ENCODE measurements at regions not wholly inside any gene's neighbourhood (a gene's known extent, or its start where the extent isn't known, plus 50 kb on each side); places are given as distances from the start of the nearest gene placed in this dataset.

DNA sequence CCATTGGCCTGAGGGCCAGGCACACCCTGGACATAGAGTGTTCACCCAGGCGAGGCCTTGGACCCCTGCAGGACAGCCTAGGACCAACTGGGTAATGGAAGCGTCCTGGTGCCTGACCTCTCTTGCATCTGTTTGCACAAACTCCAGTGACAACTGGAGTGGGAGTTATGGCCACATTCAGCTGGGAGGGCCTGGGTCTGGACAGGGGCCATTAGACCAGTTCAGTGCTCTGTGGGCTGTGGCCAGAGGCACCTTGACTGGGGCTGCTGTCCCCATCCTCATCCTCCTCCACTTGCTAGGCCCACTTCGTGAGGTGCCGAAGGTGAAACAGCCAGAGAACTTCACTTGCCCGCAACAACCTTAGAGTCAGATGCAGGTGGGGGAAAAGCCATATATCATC lies 372.7 kb upstream of the IRX1 start:
- H3K36me3 ChIP-seq (ENCODE audit: control insufficient read depth in 1 of 2, insufficient read depth in 2 of 2, low read length in 2 of 2): no peaks in the 10 kb centered on the region
- H3K9ac ChIP-seq (ENCODE audit: low read depth in 1 of 2, low read length in 2 of 2): no peak overlapping the region
- no peak overlapping the region for H3K27ac ChIP-seq (ENCODE audit: low read depth, low read length)
- no peaks in the 10 kb centered on the region for H3K4me1 ChIP-seq (ENCODE audit: control insufficient read depth in 1 of 2, insufficient read depth in 2 of 2, low read length in 2 of 2)
- no peaks in the 10 kb centered on the region for H3K27me3 ChIP-seq (ENCODE audit: control insufficient read depth in 1 of 2, insufficient read depth in 2 of 2, low read length in 2 of 2)
- H3K4me3 ChIP-seq (ENCODE audit: low read depth in 1 of 2, low read length in 2 of 2): no peak overlapping the region
- no peaks in the 10 kb centered on the region for H3K9me3 ChIP-seq (ENCODE audit: control insufficient read depth in 1 of 2, low read length in 2 of 2)

DNA sequence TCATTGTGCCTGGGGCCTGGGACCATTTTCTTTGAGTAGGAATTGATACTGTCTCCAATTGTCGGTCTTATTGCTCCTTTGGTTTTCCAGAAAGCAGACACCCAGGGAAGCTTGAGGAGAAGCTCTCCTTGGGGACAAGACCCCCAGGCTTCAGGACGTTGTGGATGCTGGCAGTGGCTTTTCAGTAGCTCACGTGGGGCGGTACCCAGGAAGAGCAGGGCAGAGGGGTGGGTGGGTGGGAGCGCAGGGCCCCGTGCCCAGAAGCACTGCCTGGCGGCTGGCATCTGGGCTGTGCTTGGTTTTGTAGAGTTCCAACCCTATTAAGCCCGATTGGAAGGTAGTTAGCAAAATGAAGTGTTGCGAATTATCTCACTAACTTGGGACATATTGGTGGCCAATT lies 374.2 kb upstream of the IRX1 start:
- H3K9ac ChIP-seq (ENCODE audit: low read depth in 1 of 2, low read length in 2 of 2): no peak overlapping the region
- H3K27me3 ChIP-seq (ENCODE audit: control insufficient read depth in 1 of 2, insufficient read depth in 2 of 2, low read length in 2 of 2): no peaks in the 10 kb centered on the region
- H3K9me3 ChIP-seq (ENCODE audit: control insufficient read depth in 1 of 2, low read length in 2 of 2): no peaks in the 10 kb centered on the region
- no peaks in the 10 kb centered on the region for H3K36me3 ChIP-seq (ENCODE audit: control insufficient read depth in 1 of 2, insufficient read depth in 2 of 2, low read length in 2 of 2)
- no peak overlapping the region for H3K4me3 ChIP-seq (ENCODE audit: low read depth in 1 of 2, low read length in 2 of 2)
- no peak overlapping the region for H3K27ac ChIP-seq (ENCODE audit: low read depth, low read length)
- H3K4me1 ChIP-seq (ENCODE audit: control insufficient read depth in 1 of 2, insufficient read depth in 2 of 2, low read length in 2 of 2): no peaks in the 10 kb centered on the region

GRCh38 chr5:3220638-3221288 lies 374.9 kb upstream of the IRX1 start:
- Histone ChIP-seq H3K4me1 (ENCODE audit: control insufficient read depth in 1 of 2, insufficient read depth in 2 of 2, low read length in 2 of 2) (no peaks in the 10 kb centered on the region), H3K27me3 (ENCODE audit: control insufficient read depth in 1 of 2, insufficient read depth in 2 of 2, low read length in 2 of 2) (no peaks in the 10 kb centered on the region), H3K4me3 (ENCODE audit: low read depth in 1 of 2, low read length in 2 of 2) (no peak overlapping the region), H3K9me3 (ENCODE audit: control insufficient read depth in 1 of 2, low read length in 2 of 2) (no peaks in the 10 kb centered on the region), H3K27ac (ENCODE audit: low read depth, low read length) (no peak overlapping the region), H3K9ac (ENCODE audit: low read depth in 1 of 2, low read length in 2 of 2) (no peak overlapping the region), H3K36me3 (ENCODE audit: control insufficient read depth in 1 of 2, insufficient read depth in 2 of 2, low read length in 2 of 2) (no peaks in the 10 kb centered on the region)

GRCh38 chr5:3220201-3220600 lies 375.4 kb upstream of the IRX1 start:
- Histone ChIP-seq H3K36me3 (ENCODE audit: control insufficient read depth in 1 of 2, insufficient read depth in 2 of 2, low read length in 2 of 2) (no peaks in the 10 kb centered on the region), H3K4me1 (ENCODE audit: control insufficient read depth in 1 of 2, insufficient read depth in 2 of 2, low read length in 2 of 2) (no peaks in the 10 kb centered on the region), H3K4me3 (ENCODE audit: low read depth in 1 of 2, low read length in 2 of 2) (no peak overlapping the region), H3K9ac (ENCODE audit: low read depth in 1 of 2, low read length in 2 of 2) (no peak overlapping the region), H3K9me3 (ENCODE audit: control insufficient read depth in 1 of 2, low read length in 2 of 2) (no peaks in the 10 kb centered on the region), H3K27ac (ENCODE audit: low read depth, low read length) (no peak overlapping the region), H3K27me3 (ENCODE audit: control insufficient read depth in 1 of 2, insufficient read depth in 2 of 2, low read length in 2 of 2) (no peaks in the 10 kb centered on the region)

- no peaks in the 10 kb centered on the region for H3K4me1 ChIP-seq (ENCODE audit: control insufficient read depth in 1 of 2, insufficient read depth in 2 of 2, low read length in 2 of 2)
- no peaks in the 10 kb centered on the region for H3K9me3 ChIP-seq (ENCODE audit: control insufficient read depth in 1 of 2, low read length in 2 of 2)
- no peaks in the 10 kb centered on the region for H3K27me3 ChIP-seq (ENCODE audit: control insufficient read depth in 1 of 2, insufficient read depth in 2 of 2, low read length in 2 of 2)
- H3K4me3 ChIP-seq (ENCODE audit: low read depth in 1 of 2, low read length in 2 of 2): no peak overlapping the region
- H3K9ac ChIP-seq (ENCODE audit: low read depth in 1 of 2, low read length in 2 of 2): no peak overlapping the region
- H3K36me3 ChIP-seq (ENCODE audit: control insufficient read depth in 1 of 2, insufficient read depth in 2 of 2, low read length in 2 of 2): no peaks in the 10 kb centered on the region
- H3K27ac ChIP-seq (ENCODE audit: low read depth, low read length): no peak overlapping the region
Observed at GRCh38 chr5:3218916-3219650, 376.5 kb upstream of the IRX1 start.

DNA sequence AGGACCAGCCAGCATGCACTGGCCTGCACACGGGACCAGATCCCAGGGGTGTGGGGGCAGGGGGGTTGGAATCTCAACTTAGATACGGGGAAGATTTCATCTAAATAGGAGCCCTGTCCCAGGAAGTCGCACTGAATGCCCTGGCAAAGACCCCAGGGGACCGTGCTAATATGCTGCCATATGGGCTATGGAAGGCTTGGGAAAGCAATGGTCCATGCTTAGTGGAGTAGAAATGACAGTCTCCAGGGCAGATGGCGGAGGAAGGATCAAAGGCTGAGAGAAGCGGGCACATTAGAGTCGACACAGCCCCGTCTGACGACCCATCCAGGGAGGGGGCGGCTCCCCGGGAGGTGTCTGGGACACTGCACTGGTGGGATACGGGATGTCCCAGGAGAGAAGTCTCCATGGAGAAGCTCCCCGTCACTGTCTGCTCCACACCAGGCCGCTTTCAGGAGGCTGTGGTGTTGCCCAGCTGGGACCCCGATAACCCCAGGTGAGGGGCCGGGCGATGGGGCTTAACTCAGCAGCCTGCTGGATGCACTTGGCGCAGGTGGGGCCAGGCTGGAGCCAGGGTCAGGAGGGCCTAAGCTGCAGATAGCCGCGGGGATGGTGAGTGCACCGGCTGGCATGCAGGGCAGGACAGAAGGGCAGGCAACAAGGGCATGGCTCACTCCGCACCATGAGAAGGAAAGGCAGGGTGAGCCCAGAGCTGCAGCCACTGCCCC lies 377.7 kb upstream of the IRX1 start:
- Histone ChIP-seq H3K36me3 (ENCODE audit: control insufficient read depth in 1 of 2, insufficient read depth in 2 of 2, low read length in 2 of 2) (no peaks in the 10 kb centered on the region), H3K4me1 (ENCODE audit: control insufficient read depth in 1 of 2, insufficient read depth in 2 of 2, low read length in 2 of 2) (no peaks in the 10 kb centered on the region), H3K27me3 (ENCODE audit: control insufficient read depth in 1 of 2, insufficient read depth in 2 of 2, low read length in 2 of 2) (no peaks in the 10 kb centered on the region), H3K9me3 (ENCODE audit: control insufficient read depth in 1 of 2, low read length in 2 of 2) (no peaks in the 10 kb centered on the region), H3K4me3 (ENCODE audit: low read depth in 1 of 2, low read length in 2 of 2) (no peak overlapping the region), H3K9ac (ENCODE audit: low read depth in 1 of 2, low read length in 2 of 2) (no peak overlapping the region), H3K27ac (ENCODE audit: low read depth, low read length) (no peak overlapping the region)

GRCh38 chr5:3217114-3217513 lies 378.5 kb upstream of the IRX1 start:
- Histone ChIP-seq H3K4me3 (ENCODE audit: low read depth in 1 of 2, low read length in 2 of 2) (no peak overlapping the region), H3K4me1 (ENCODE audit: control insufficient read depth in 1 of 2, insufficient read depth in 2 of 2, low read length in 2 of 2) (no peaks in the 10 kb centered on the region), H3K27ac (ENCODE audit: low read depth, low read length) (no peak overlapping the region), H3K9ac (ENCODE audit: low read depth in 1 of 2, low read length in 2 of 2) (no peak overlapping the region), H3K36me3 (ENCODE audit: control insufficient read depth in 1 of 2, insufficient read depth in 2 of 2, low read length in 2 of 2) (no peaks in the 10 kb centered on the region), H3K9me3 (ENCODE audit: control insufficient read depth in 1 of 2, low read length in 2 of 2) (peaks cover 0 to 3% of the 10 kb centered on the region in 2 donors), H3K27me3 (ENCODE audit: control insufficient read depth in 1 of 2, insufficient read depth in 2 of 2, low read length in 2 of 2) (no peaks in the 10 kb centered on the region)

- Histone ChIP-seq H3K27me3 (ENCODE audit: control insufficient read depth in 1 of 2, insufficient read depth in 2 of 2, low read length in 2 of 2) (no peaks in the 10 kb centered on the region), H3K36me3 (ENCODE audit: control insufficient read depth in 1 of 2, insufficient read depth in 2 of 2, low read length in 2 of 2) (no peaks in the 10 kb centered on the region), H3K27ac (ENCODE audit: low read depth, low read length) (no peak overlapping the region), H3K4me1 (ENCODE audit: control insufficient read depth in 1 of 2, insufficient read depth in 2 of 2, low read length in 2 of 2) (no peaks in the 10 kb centered on the region), H3K9ac (ENCODE audit: low read depth in 1 of 2, low read length in 2 of 2) (no peak overlapping the region), H3K9me3 (ENCODE audit: control insufficient read depth in 1 of 2, low read length in 2 of 2) (peaks cover 0 to 9% of the 10 kb centered on the region in 2 donors), H3K4me3 (ENCODE audit: low read depth in 1 of 2, low read length in 2 of 2) (no peak overlapping the region)
Observed at GRCh38 chr5:3216386-3216785, 379.2 kb upstream of the IRX1 start.

DNA sequence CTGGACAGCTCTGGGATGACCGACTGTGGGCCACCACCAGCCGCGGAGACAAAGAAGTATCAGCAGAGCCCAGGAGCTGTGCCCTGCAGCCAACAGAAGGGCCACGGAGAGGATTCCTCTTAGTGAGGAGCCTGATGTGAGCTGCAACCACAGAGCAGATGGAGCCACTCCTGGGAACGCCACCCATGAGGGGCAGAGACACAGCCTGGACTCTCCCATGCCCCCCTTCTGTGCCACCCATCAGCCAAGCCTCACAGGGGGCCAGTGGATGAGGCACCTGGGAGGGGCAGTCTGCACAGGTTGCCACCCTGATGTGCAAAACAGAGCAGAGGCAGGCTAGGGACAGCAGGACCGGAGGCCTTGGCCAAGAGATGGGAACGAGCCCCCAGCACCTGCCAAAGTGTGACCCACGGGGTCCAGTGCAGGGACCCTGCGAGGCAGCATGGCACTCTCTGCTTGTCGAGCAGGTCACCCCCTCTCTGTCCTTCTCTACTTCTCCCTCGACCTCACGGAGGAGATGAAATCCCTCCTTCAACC lies 380.7 kb upstream of the IRX1 start:
- H3K9ac ChIP-seq (ENCODE audit: low read depth in 1 of 2, low read length in 2 of 2): no peak overlapping the region
- H3K27ac ChIP-seq (ENCODE audit: low read depth, low read length): no peak overlapping the region
- H3K4me3 ChIP-seq (ENCODE audit: low read depth in 1 of 2, low read length in 2 of 2): no peak overlapping the region
- no peaks in the 10 kb centered on the region for H3K36me3 ChIP-seq (ENCODE audit: control insufficient read depth in 1 of 2, insufficient read depth in 2 of 2, low read length in 2 of 2)
- no peaks in the 10 kb centered on the region for H3K4me1 ChIP-seq (ENCODE audit: control insufficient read depth in 1 of 2, insufficient read depth in 2 of 2, low read length in 2 of 2)
- H3K27me3 ChIP-seq (ENCODE audit: control insufficient read depth in 1 of 2, insufficient read depth in 2 of 2, low read length in 2 of 2): no peaks in the 10 kb centered on the region
- peaks cover 0 to 10% of the 10 kb centered on the region in 2 donors for H3K9me3 ChIP-seq (ENCODE audit: control insufficient read depth in 1 of 2, low read length in 2 of 2)

DNA sequence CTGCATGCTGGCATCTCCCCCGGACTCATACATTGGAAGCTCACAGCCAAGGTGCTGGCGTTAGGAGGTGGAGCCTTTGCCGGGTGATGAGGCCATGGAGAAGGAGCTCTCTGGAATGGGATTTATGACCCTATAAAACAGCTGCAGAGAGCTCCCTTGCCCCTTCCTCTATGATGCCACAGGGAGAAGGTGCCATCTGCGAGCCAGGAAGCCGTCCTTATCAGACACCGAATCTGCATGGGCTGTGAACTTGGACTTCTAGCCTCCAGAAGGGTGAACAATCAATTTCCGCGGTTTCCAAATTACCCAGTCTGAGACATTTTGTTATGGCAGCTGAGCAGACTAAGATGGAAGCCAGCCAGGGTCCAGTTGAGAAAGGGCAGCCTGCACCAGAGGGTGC lies 381.2 kb upstream of the IRX1 start:
- Histone ChIP-seq H3K9me3 (ENCODE audit: control insufficient read depth in 1 of 2, low read length in 2 of 2) (peaks cover 0 to 10% of the 10 kb centered on the region in 2 donors), H3K27ac (ENCODE audit: low read depth, low read length) (no peak overlapping the region), H3K9ac (ENCODE audit: low read depth in 1 of 2, low read length in 2 of 2) (no peak overlapping the region), H3K36me3 (ENCODE audit: control insufficient read depth in 1 of 2, insufficient read depth in 2 of 2, low read length in 2 of 2) (no peaks in the 10 kb centered on the region), H3K4me1 (ENCODE audit: control insufficient read depth in 1 of 2, insufficient read depth in 2 of 2, low read length in 2 of 2) (no peaks in the 10 kb centered on the region), H3K27me3 (ENCODE audit: control insufficient read depth in 1 of 2, insufficient read depth in 2 of 2, low read length in 2 of 2) (no peaks in the 10 kb centered on the region), H3K4me3 (ENCODE audit: low read depth in 1 of 2, low read length in 2 of 2) (no peak overlapping the region)
